ENCODE measurements at regions not wholly inside any gene's neighbourhood (a gene's known extent, or its start where the extent isn't known, plus 50 kb on each side); places are given as distances from the start of the nearest gene placed in this dataset.

GRCh38 chr4:60926624-60927023 lies 273.5 kb upstream of the ADGRL3 start:
- no peaks in the 10 kb centered on the region for H3K9me3 ChIP-seq (ENCODE audit: control insufficient read depth, low read depth, low read length)
- no peak overlapping the region for H3K4me3 Mint-ChIP-seq
- no CpG with 5 or more reads among the region's 2 CpGs for WGBS (ENCODE audit: extremely low coverage, insufficient read length, low lambda C conversion rate)
- peaks cover 14 to 17% of the 10 kb centered on the region in 2 experiments for H3K4me1 Mint-ChIP-seq
- H3K9me3 Mint-ChIP-seq: no peaks in the 10 kb centered on the region
- H2BK12ac ChIP-seq (ENCODE audit: insufficient read length, low read depth, low read length): no peak overlapping the region
- H3K79me2 ChIP-seq (ENCODE audit: insufficient read depth, low read length): no peaks in the 10 kb centered on the region
- H3T11ph ChIP-seq (ENCODE audit: low read length): no peak overlapping the region
- no peak overlapping the region for H3K4ac ChIP-seq (ENCODE audit: low read depth, low read length)
- no peak for TF ChIP-seq CTCF (conservative IDR thresholded peaks at IDR 0.05)
- no peaks in the 10 kb centered on the region for H3K79me1 ChIP-seq (ENCODE audit: insufficient read depth, low read depth, low read length, poor library complexity, severe bottlenecking)
- H3K27me3 ChIP-seq (ENCODE audit: insufficient read depth, low read length): no peaks in the 10 kb centered on the region
- no peak overlapping the region for H2AFZ ChIP-seq (ENCODE audit: low read length)
- no peak overlapping the region for H4K8ac ChIP-seq (replicated peaks; ENCODE audit: insufficient read length, low read depth, low read length)
- H3K4me1 ChIP-seq (ENCODE audit: insufficient read depth, low read length): no peaks in the 10 kb centered on the region; the same call in 1 of the 2 replicates
- no peak for DNase-seq
- H3K9ac ChIP-seq (ENCODE audit: extremely low read depth, insufficient read length, low read length): no peak overlapping the region
- H3K56ac ChIP-seq (ENCODE audit: insufficient read length, low read depth, low read length): no peak overlapping the region
- no peak overlapping the region for H3K27ac ChIP-seq (ENCODE audit: insufficient read length, low read depth, low read length)
- H4K5ac ChIP-seq (ENCODE audit: insufficient read length, low read depth, low read length): no peak overlapping the region
- no peak overlapping the region for H2BK20ac ChIP-seq (ENCODE audit: low read depth, low read length, poor library complexity, severe bottlenecking)
- H3K18ac ChIP-seq (ENCODE audit: insufficient read length, low read depth, low read length): no peak overlapping the region
- no peak overlapping the region for H3K4me2 ChIP-seq (ENCODE audit: insufficient read depth, insufficient read length, low read length)
- no peaks in the 10 kb centered on the region for H4K20me1 ChIP-seq (ENCODE audit: control insufficient read depth, insufficient read depth, insufficient read length)
- no peaks in the 10 kb centered on the region for H3K27me3 Mint-ChIP-seq (ENCODE audit: low read depth)
- no peak overlapping the region for H3K14ac ChIP-seq (ENCODE audit: insufficient read depth, low read length)
- H4K91ac ChIP-seq (ENCODE audit: insufficient read length, low read depth, low read length): no peak overlapping the region
- no peak overlapping the region for H3K23ac ChIP-seq (ENCODE audit: insufficient read length, low read depth, low read length)
- H3K23me2 ChIP-seq (ENCODE audit: insufficient read length, low read depth, low read length, poor library complexity, severe bottlenecking): no peaks in the 10 kb centered on the region
- H2BK120ac ChIP-seq (ENCODE audit: low read depth, low read length, poor library complexity, severe bottlenecking): no peak overlapping the region
- H2BK5ac ChIP-seq (ENCODE audit: insufficient read length, low read length): no peak overlapping the region
- no peak overlapping the region for H2AK5ac ChIP-seq (ENCODE audit: insufficient read length, low read length)
- no peaks in the 10 kb centered on the region for H3K36me3 Mint-ChIP-seq (ENCODE audit: insufficient read depth in 1 of 3, low read depth in 3 of 3)
- no peak overlapping the region for H2BK15ac ChIP-seq (ENCODE audit: low read depth, low read length)
- peak overlapping the region in 1 of 3 experiments; percentile 63; a peak in 1 of 7 replicates for H3K27ac Mint-ChIP-seq

Measured in H9 (cell line).